ENCODE measurements at regions not wholly inside any gene's neighbourhood (a gene's known extent, or its start where the extent isn't known, plus 50 kb on each side); places are given as distances from the start of the nearest gene placed in this dataset.

DNA sequence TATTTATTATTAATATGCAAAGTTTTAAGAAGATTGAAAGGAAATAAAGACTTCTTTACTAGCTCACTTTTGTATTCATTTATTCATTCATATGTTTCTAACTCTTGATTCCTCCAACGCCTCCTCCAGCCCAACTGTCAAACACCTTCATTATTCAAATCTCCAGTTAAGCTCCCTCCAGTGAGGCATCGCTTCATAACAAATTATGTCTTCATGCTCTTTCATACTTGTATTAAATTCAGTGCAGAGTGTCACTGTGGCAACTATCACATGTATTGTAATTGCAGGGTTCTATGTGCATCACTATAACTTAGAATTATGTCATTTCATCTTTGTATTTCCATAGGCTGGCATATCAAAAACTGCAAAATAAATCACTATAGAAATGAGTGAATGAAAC, 1394.2 kb upstream of the PCDH7 start:
- TF ChIP-seq POLR2AphosphoS5 (IDR thresholded peaks at IDR 0.05; ENCODE audit: borderline replicate concordance, low read depth, low read length) (no peak), FOXP2 (optimal IDR thresholded peaks at IDR 0.05; ENCODE audit: control extremely low read depth, extremely low read length, insufficient read depth) (no peak), EZH2 (IDR thresholded peaks at IDR 0.05) (no peak)
